ENCODE measurements at regions not wholly inside any gene's neighbourhood (a gene's known extent, or its start where the extent isn't known, plus 50 kb on each side); places are given as distances from the start of the nearest gene placed in this dataset.

DNA sequence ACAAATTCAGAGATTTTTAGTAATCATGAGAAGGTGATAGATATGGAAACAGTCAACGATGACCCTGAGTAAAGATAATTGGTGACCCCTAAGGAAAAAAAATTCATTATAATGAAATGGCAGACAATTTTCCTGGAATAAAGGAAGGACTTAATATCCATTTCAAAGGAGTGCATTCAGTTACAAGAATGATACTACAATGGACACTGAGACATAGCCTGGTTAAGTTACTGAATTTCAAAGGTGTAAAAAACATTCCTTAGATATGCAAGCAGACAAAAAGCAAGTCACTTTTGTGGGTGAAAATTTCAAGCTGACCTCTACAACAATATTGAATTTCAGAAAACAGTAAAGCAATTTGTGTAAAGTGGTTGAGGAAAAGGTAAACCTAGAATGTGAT is 1012.5 kb upstream of the SEMA6A start:
- ChIA-PET CTCF (interaction anchor here (0.6 kb wide), 1 partner anchor 154 kb away, joined by 3 read pairs; no protein-coding TSS in a partner anchor), SMC1A (ENCODE audit: uncharacterized antibody, unreplicated experiment) (interaction anchor here (0.6 kb wide), 1 partner anchor 1065 kb away, joined by 3 read pairs; no protein-coding TSS in a partner anchor)
- TF ChIP-seq, protein P1, sequence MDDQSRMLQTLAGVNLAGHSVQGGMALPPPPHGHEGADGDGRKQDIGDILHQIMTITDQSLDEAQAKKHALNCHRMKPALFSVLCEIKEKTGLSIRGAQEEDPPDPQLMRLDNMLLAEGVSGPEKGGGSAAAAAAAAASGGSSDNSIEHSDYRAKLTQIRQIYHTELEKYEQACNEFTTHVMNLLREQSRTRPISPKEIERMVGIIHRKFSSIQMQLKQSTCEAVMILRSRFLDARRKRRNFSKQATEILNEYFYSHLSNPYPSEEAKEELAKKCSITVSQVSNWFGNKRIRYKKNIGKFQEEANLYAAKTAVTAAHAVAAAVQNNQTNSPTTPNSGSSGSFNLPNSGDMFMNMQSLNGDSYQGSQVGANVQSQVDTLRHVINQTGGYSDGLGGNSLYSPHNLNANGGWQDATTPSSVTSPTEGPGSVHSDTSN (IDR thresholded peaks at IDR 0.05; ENCODE audit: insufficient replicate concordance, low read depth, low read length): no peak
- TF ChIP-seq SREBF2 (IDR thresholded peaks at IDR 0.05; ENCODE audit: low read length) (no peak), CEBPZ (IDR thresholded peaks at IDR 0.05; ENCODE audit: low read depth, low read length) (no peak), STAT1 (conservative IDR thresholded peaks at IDR 0.05) (no peak), HDGF (IDR thresholded peaks at IDR 0.05) (no peak)

More for the DNA sequence above, 1012.5 kb upstream of the SEMA6A start:
- DNase-seq (ENCODE audit: low read depth, low spot score): no peak
- Histone ChIP-seq H3K27ac (ENCODE audit: control insufficient read depth, insufficient read depth) (no peak overlapping the region), H3K9ac (ENCODE audit: control insufficient read depth, insufficient read depth, low read length) (no peak overlapping the region), H3K9me3 (replicated peaks; ENCODE audit: control insufficient read depth, insufficient read depth, low read length) (no peaks in the 10 kb centered on the region), H3K36me3 (ENCODE audit: control insufficient read depth in 2 of 2, insufficient read depth in 2 of 2, low read length in 1 of 2) (no peaks in the 10 kb centered on the region), H3K4me2 (ENCODE audit: control insufficient read depth, insufficient read depth) (no peak overlapping the region), H3K79me2 (ENCODE audit: control insufficient read depth, insufficient read depth, low read length) (no peaks in the 10 kb centered on the region), H3K4me3 (no peak overlapping the region), H3K4me1 (ENCODE audit: control insufficient read depth, insufficient read depth, low read length) (no peaks in the 10 kb centered on the region), H2AFZ (ENCODE audit: control insufficient read depth, low read depth, low read length) (no peak overlapping the region), H4K20me1 (ENCODE audit: control insufficient read depth, insufficient read depth) (no peaks in the 10 kb centered on the region), H3K27me3 (replicated peaks in 1 of 2; ENCODE audit: control insufficient read depth in 2 of 2, insufficient read depth in 2 of 2, low read length in 1 of 2) (no peaks in the 10 kb centered on the region)
- intact Hi-C loops (cut with micrococcal nuclease; ENCODE audit: unreplicated experiment) (no loop called here), in situ Hi-C loops (cut with MboI) (loop anchor here (25.0 kb wide), 1 partner anchor 1200 kb away; no protein-coding TSS in a partner anchor)
- ATAC-seq: no peak
- FAIRE-seq: no peak
- RAD21 ChIA-PET (ENCODE audit: unreplicated experiment): no interaction called here
- 0% methylated on average over 1 of the region's 1 CpG for WGBS (ENCODE audit: insufficient coverage, insufficient replicate concordance, low lambda C conversion rate, missing lambda C conversion rate)
- no TSS peak for BruUV-seq (replicated peaks)
- POLR2A ChIA-PET: no interaction called here

Measured in GM12878 (cell line).